ENCODE measurements at regions not wholly inside any gene's neighbourhood (a gene's known extent, or its start where the extent isn't known, plus 50 kb on each side); places are given as distances from the start of the nearest gene placed in this dataset.
"Not testable (repeated sequence)": the region's sequence is repeated elsewhere in the genome, so short reads cannot be mapped to it uniquely, and the experiment has no call there.

- intact Hi-C loops (cut with DNase I), result no loop called here
- no peak for DNase-seq
- Histone ChIP-seq H3K27ac (no peak overlapping the region), H3K27me3 (no peaks in the 10 kb centered on the region), H3K4me3 (no peak overlapping the region), H3K36me3 (no peaks in the 10 kb centered on the region), H3K9me3 (no peaks in the 10 kb centered on the region), H3K4me1 (no peaks in the 10 kb centered on the region)
- no peak for TF ChIP-seq POLR2AphosphoS5 (IDR thresholded peaks at IDR 0.05)
- TF ChIP-seq POLR2A (IDR thresholded peaks at IDR 0.05), result no peak
- no peak for TF ChIP-seq EP300 (IDR thresholded peaks at IDR 0.05)
- TF ChIP-seq CTCF (IDR thresholded peaks at IDR 0.05), result no peak
- WGBS, 2 donors, result 79 to 86% methylated on average over 3 of the region's 3 CpGs
Measured at GRCh38 chr5:125914471-125914870, 508.7 kb upstream of the GRAMD2B start.

- H3K27me3 ChIP-seq; H3K4me3 ChIP-seq; H3K36me3 ChIP-seq; H3K27ac ChIP-seq; intact Hi-C loops (cut with DNase I); H3K9me3 ChIP-seq; H3K4me1 ChIP-seq; DNase-seq: not testable (repeated sequence)
- WGBS, 2 donors, result 89 to 92% methylated on average over 11 of the region's 11 CpGs
Measured at GRCh38 chr5:125923958-125924357, 499.3 kb upstream of the GRAMD2B start.

- Histone ChIP-seq H3K4me1 (no peaks in the 10 kb centered on the region), H3K9me3 (no peaks in the 10 kb centered on the region), H3K4me3 (no peak overlapping the region), H3K36me3 (no peaks in the 10 kb centered on the region), H3K27me3 (no peaks in the 10 kb centered on the region), H3K27ac (no peak overlapping the region)
- 87 to 90% methylated on average over 3 of the region's 3 CpGs for WGBS, 2 donors
- no peak for DNase-seq
- intact Hi-C loops (cut with DNase I), result no loop called here
- TF ChIP-seq POLR2A (IDR thresholded peaks at IDR 0.05) (no peak), CTCF (IDR thresholded peaks at IDR 0.05) (no peak), EP300 (IDR thresholded peaks at IDR 0.05) (no peak), POLR2AphosphoS5 (IDR thresholded peaks at IDR 0.05) (no peak)
Measured at GRCh38 chr5:125926172-125926571, 497.0 kb upstream of the GRAMD2B start.

DNA sequence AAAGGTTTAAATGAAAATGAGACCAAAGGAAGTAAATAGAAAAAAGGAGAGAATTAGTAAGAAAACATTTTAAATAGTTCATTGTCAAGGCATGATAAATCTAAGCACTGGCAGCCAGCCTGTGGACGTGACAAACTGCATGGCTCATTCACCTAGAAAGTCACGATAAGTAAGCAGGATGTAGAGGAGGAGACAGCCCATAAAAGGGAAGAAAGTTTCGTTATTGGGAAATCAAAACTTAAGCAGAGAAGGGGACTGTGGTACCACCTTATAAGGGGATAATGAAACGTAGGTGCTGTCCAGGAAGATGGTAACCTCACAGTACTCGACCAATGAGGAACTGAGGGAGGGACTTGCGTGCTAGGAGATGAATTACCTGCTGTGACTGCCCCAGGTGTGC is 494.5 kb upstream of the GRAMD2B start:
- intact Hi-C loops (cut with DNase I), result no loop called here
- Histone ChIP-seq H3K9me3 (no peaks in the 10 kb centered on the region), H3K27ac (no peak overlapping the region), H3K4me3 (no peak overlapping the region), H3K4me1 (no peaks in the 10 kb centered on the region), H3K36me3 (no peaks in the 10 kb centered on the region), H3K27me3 (no peaks in the 10 kb centered on the region)
- WGBS, 2 donors, result 77 to 89% methylated on average over 6 of the region's 6 CpGs
- TF ChIP-seq POLR2A (IDR thresholded peaks at IDR 0.05), result no peak
- no peak for DNase-seq

- no peak overlapping the region for H3K27ac ChIP-seq
- no peak for DNase-seq
- H3K4me1 ChIP-seq, result no peaks in the 10 kb centered on the region
- no peak for TF ChIP-seq POLR2AphosphoS5 (IDR thresholded peaks at IDR 0.05)
- no peak for TF ChIP-seq POLR2A (IDR thresholded peaks at IDR 0.05)
- no peak for TF ChIP-seq EP300 (IDR thresholded peaks at IDR 0.05)
- no peak for TF ChIP-seq CTCF (IDR thresholded peaks at IDR 0.05)
- intact Hi-C loops (cut with DNase I), result no loop called here
- 89 to 94% methylated on average over 5 of the region's 5 CpGs for WGBS, 2 donors
- no peaks in the 10 kb centered on the region for H3K9me3 ChIP-seq
- H3K4me3 ChIP-seq, result no peak overlapping the region
- H3K36me3 ChIP-seq, result no peaks in the 10 kb centered on the region
- no peaks in the 10 kb centered on the region for H3K27me3 ChIP-seq
Measured at GRCh38 chr5:125950012-125950615, 473.1 kb upstream of the GRAMD2B start.

DNA sequence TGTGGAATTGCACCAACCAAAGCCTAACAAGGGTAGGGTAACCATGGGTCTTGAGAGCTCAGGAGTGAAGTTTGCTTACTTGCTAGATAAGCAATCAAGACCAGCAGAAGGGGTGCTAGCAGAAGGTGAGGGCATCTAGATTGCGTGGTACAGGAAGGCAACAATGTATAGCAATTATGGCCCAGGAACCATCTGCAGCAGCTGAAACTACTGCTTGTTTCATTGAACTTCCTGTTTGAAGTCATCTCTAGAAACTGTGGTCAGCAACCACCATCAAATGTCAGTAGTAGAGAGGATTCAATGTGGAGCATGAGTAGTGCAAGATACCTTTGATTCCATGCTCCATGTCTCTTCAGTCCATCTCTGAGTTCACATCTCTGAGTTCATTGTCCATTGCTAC is 462.1 kb upstream of the GRAMD2B start:
- no peaks in the 10 kb centered on the region for H3K36me3 ChIP-seq
- TF ChIP-seq CTCF (IDR thresholded peaks at IDR 0.05), result no peak
- no peak for TF ChIP-seq POLR2AphosphoS5 (IDR thresholded peaks at IDR 0.05)
- no peak for TF ChIP-seq EP300 (IDR thresholded peaks at IDR 0.05)
- TF ChIP-seq POLR2A (IDR thresholded peaks at IDR 0.05), result no peak
- H3K9me3 ChIP-seq, result no peaks in the 10 kb centered on the region
- no peaks in the 10 kb centered on the region for H3K27me3 ChIP-seq
- intact Hi-C loops (cut with DNase I), result no loop called here
- no peak for DNase-seq
- H3K4me3 ChIP-seq, result no peak overlapping the region
- no peak overlapping the region for H3K27ac ChIP-seq
- 61 to 83% methylated on average over 1 of the region's 1 CpG for WGBS, 2 donors
- no peaks in the 10 kb centered on the region for H3K4me1 ChIP-seq

Measured in sigmoid colon (tissue), 6 donors.